ENCODE measurements at regions not wholly inside any gene's neighbourhood (a gene's known extent, or its start where the extent isn't known, plus 50 kb on each side); places are given as distances from the start of the nearest gene placed in this dataset.

DNA sequence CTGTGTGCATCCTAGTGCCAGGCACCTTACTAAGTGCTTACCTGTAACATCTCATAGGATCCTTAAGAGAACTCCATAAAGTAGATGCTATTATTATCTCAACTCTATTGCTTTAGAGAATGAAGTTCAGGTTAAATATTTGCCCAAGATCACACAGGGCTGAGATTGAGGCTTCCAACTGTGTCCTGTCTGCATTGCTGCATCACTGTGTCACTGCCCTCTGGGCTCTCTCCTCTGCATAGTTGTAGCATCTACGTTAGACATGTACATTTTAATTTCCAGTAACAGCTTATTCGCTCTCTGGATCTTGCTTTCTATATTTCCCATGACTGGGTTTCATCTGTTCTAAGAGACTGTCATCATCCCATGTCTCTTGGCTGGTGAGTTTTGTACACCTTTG is 63.6 kb upstream of the FZD8 start:
- no peak for DNase-seq

DNA sequence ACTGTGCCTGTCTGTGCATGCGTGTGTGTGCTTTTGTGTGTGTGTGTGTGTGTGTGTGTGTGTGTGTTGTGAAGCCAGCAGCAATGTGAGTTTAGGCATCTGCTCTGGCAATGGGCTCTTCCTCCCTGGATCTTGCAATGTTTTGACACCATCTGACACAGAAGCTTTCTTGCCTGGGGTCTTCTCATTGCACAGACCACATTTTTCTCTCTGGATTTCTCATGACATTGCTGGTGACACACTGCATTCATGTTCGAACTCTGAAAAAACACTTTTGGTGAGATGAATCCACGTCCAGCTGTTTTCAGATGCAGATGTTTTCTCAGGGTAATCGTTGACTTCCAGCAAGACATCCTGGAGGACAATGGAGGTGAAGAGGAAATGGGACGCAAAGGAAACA is 63.0 kb upstream of the FZD8 start:
- DNase-seq = no peak

DNA sequence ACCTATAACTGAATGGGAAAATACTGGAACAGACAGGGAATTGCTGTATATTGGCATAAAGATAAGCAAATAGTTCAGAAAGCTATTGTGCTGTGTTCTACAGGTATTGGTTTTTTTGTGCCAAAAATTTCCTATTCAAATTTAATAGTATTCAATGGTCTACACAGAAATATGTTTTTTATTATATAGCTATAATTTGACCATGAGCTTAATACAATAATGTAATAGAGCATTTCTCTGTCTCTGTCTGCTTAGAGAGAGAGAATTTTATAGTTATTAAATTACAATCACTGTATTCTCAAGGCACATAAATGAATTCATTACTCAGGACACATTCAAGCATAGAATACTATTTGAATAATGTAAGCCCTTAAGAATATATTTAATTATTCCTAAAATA is 62.3 kb upstream of the FZD8 start:
- DNase-seq = no peak

DNA sequence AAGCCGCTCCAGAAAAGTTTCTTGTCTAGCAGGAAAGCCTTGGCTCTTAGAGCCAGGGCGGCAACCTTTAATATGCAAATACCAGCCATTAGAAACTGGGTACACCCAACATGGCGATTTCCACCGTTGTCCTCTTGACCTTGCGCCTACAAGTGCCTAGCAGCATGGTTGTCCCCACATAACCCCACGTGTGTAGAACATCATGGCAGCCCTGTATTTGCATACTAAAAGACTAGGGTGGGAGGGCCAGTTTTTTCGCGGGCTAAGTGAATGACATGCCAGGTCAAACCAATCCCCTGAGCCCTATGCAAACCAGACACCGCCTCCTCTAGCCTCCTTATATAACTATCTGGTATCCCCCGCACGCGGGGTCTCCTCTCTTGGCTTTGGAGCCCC is 58.4 kb upstream of the FZD8 start:
- no peak for DNase-seq

DNA sequence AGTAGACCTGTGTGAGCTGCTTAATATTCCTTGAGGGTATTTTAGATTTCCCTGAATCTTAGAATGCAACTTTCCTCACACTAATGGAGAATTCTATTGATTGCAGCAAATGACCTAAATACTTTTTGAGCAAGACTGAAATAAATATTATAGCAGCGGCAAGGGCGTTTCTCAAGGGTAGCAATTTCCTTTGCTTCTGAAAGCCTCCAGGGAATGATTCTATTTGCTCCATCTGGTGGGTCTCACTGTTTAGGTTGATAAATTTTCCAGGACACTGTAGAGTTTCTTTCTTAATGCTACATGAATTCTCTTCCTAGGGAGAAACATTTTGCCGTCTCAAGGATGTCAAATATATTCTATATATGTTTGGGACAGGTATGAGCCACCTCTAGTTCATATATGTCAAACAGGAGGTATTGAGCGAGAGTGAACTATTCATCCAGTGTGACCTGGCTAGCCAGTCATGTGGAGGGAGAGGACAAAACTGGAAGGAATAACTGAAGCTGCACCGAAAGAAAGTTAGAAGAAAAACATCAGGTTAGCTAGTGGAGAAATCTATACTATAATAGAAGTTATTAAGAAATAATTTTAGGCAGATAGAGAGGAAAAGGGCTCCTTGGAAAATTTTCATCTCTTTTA is 57.9 kb upstream of the FZD8 start:
- DNase-seq = no peak

DNA sequence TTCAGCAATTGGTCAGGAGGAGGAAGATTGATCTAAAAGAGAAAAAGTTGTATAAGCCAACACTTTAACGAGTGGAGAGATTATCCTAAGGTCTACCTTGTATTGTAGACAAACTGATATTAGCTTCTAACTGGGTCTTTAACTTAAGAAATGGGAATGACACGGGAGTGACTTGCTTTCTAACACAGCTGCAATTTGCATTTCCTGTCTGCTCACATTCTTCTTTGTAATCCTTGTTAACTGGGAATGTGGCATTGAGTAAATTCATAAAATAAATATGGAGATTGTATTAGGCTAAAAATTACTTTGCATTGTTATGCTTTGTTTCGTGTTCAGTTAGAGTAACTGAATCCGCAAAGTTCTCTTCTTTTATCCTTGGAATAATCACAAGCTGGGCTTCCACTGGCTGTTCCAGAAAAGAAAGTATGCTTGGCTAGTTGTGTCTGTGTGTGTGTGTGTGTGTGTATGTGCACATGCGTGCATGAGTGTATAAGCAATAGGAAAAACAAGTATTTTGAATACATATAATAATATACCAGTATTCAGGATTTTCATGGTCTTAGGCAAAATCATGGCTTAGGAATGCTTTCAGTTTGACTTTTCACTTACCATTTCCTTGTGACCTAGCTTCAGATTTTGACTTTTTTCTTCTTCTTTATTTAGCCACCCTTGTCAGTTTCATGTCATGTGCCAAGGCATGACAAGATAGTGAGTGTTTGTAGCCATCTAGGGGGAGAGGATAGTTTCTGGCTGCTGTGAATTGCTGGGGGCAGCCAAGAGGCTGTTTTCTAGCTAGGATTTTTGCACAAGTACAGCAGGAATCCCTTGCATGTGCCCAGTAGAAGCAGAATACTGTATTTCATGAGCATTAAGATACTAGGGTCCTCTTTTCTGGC is 54.5 kb upstream of the FZD8 start:
- no peak for DNase-seq

DNA sequence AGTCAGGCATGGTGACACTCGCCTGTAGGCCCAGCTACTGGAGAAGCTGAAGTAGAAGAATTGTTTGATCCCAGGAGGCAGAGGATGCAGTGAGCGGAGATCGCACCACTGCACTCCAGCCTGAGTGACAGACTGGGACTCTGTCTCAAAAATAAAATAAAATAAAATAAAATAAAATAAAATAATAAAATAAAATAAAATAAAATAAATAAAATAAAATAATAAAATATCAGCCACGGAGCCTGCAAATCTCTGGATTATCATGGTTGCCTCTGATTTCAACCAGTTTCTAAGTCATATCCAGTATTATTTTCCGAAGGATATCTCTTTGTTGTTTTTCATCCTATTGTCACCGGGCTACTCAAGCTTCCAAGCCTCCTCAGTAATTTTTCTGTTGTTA is 51.7 kb upstream of the FZD8 start:
- no peak for DNase-seq
